ENCODE measurements at regions not wholly inside any gene's neighbourhood (a gene's known extent, or its start where the extent isn't known, plus 50 kb on each side); places are given as distances from the start of the nearest gene placed in this dataset.

DNA sequence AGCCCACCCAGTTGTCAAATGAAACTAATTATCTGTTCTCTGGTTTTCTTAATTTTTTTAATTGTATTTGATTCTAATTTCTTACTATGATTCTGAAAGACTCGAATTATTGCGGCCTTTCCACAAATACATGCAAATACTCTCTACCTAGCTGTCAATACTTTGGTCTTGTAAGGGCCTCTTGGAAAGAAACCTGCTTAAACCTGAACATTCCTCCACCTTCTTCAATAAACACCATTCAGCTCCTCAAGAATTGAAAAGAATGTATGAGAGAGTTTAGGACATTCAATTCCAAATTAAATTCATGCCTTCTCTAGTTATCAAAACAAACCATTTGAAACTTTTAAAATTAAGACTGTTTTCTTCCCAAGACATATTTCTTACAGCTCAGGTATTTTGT is 385.9 kb upstream of the NOCT start:
- no peak for TF ChIP-seq REST (IDR thresholded peaks at IDR 0.05; ENCODE audit: insufficient read depth in 1 of 2, low read depth in 2 of 2, low read length in 2 of 2)
- TF ChIP-seq FOXP2 (optimal IDR thresholded peaks at IDR 0.05; ENCODE audit: borderline replicate concordance, extremely low read depth, extremely low read length, insufficient read depth), result no peak
- no peak for TF ChIP-seq POLR2AphosphoS5 (IDR thresholded peaks at IDR 0.05; ENCODE audit: low read depth, low read length)
- TF ChIP-seq SIN3A (IDR thresholded peaks at IDR 0.05; ENCODE audit: borderline replicate concordance, insufficient read depth, low read length), result no peak

- no peak for TF ChIP-seq POLR2AphosphoS5 (IDR thresholded peaks at IDR 0.05; ENCODE audit: low read depth, low read length)
- no peak for TF ChIP-seq TAF1 (IDR thresholded peaks at IDR 0.05; ENCODE audit: borderline replicate concordance, insufficient read depth, low read length)
- TF ChIP-seq REST (IDR thresholded peaks at IDR 0.05; ENCODE audit: insufficient read depth in 1 of 2, low read depth in 2 of 2, low read length in 2 of 2), result no peak
These were observed 384.9 kb upstream of the SLC7A11 start for GRCh38 chr4:138627096-138627495.

DNA sequence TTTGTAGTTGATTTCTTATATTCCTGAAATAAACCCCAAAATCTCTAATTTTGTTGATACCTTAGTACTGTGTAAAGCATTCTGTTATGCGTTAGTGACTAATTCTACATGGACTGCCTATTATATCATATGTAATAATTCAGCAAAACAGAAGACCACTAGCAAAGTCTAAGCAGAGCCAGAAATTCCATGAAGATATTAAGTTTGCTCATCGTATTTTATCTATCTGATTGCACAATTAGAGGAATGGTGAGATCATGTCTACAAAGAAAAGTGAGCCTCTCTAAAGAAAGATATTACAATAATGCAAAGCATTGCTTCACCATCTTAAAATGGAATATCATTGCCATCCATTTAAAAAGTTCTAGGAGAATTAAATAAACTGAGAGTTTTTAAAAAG is 374.6 kb upstream of the SLC7A11 start:
- TF ChIP-seq REST (IDR thresholded peaks at IDR 0.05; ENCODE audit: insufficient read depth in 1 of 2, low read depth in 2 of 2, low read length in 2 of 2) (no peak), TAF1 (IDR thresholded peaks at IDR 0.05; ENCODE audit: borderline replicate concordance, insufficient read depth, low read length) (no peak), SIN3A (IDR thresholded peaks at IDR 0.05; ENCODE audit: borderline replicate concordance, insufficient read depth, low read length) (no peak)

DNA sequence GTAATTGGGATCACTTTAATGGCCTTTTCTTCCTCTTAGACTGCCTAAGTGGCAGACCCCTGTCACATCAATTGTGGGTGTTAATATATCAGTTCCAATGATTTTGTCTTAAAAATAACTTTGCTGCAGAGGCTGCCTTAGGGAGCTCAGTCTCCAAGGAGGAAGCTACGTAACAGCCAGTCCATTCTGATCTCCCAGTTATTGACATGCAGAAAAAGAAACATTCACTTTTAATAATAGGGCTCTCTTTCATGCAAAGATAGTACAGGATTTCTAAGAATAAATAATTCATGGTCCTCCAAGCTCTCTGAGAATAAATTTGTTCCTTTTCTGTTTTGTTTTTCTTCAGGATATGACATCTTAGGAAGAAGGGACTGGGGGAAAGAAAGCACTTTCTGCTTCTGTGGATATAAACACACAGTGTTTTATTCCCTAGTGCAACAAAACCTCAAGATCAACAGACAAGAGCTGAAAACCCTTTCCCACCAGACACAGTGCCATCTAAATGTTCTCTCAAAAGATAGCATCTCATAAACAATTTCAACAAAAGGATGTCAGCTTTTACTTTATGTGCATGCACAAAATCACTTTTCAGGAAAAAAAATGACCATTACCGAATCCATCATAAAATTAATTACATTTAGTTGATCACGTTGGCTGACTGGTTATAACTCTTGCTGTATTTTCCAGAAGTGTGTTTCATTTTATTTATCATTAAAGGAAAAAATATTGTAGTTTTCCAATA is 372.4 kb upstream of the SLC7A11 start:
- no peak for TF ChIP-seq REST (IDR thresholded peaks at IDR 0.05; ENCODE audit: insufficient read depth in 1 of 2, low read depth in 2 of 2, low read length in 2 of 2)

DNA sequence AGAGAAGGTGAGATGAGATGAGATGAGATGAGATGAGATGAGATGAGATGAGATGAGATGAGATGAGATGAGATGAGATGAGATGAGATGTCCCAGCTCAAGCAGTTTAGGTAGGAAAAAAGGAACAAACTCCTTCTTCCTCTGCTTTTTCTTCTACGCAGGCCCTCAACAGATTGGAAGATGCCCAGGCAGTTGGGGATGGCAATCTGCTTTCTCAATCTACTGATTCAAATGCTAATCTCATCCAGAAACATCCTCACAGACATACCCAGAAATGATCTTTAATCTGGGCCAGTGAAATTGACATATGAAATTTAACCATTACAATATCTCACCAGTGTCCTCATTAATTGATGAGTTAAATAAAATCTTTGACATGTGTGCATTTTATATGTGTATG is 370.3 kb upstream of the SLC7A11 start:
- TF ChIP-seq POLR2AphosphoS5 (IDR thresholded peaks at IDR 0.05; ENCODE audit: low read depth, low read length) (no peak), REST (IDR thresholded peaks at IDR 0.05; ENCODE audit: insufficient read depth in 1 of 2, low read depth in 2 of 2, low read length in 2 of 2) (no peak), TAF1 (IDR thresholded peaks at IDR 0.05; ENCODE audit: borderline replicate concordance, insufficient read depth, low read length) (no peak), FOXP2 (optimal IDR thresholded peaks at IDR 0.05; ENCODE audit: borderline replicate concordance, extremely low read depth, extremely low read length, insufficient read depth) (no peak), SIN3A (IDR thresholded peaks at IDR 0.05; ENCODE audit: borderline replicate concordance, insufficient read depth, low read length) (no peak)

All from PFSK-1 (cell line).